HG02973 (cell line): ENCODE measurements at regions not wholly inside any gene's neighbourhood (a gene's known extent, or its start where the extent isn't known, plus 50 kb on each side); places are given as distances from the start of the nearest gene placed in this dataset.

Source experiments
- ATAC-seq: cut with Tn5 transposase; IDR thresholded peaks from one replicate; pipeline ENCODE4 v1.9.1; 2021; ENCODE audit warnings: moderate library complexity; ENCODE audit not compliant: unreplicated experiment

GRCh38 chr18:25727281-25727985 lies 363.0 kb downstream of the SS18 start:
- no peak for ATAC-seq

- ATAC-seq: no peak
Measured at GRCh38 chr18:25726298-25726697, 364.1 kb downstream of the SS18 start.

GRCh38 chr18:25725501-25725900 lies 364.9 kb downstream of the SS18 start:
- ATAC-seq: no peak

- no peak for ATAC-seq
Measured at GRCh38 chr18:25724997-25725396, 365.4 kb downstream of the SS18 start.

GRCh38 chr18:25724121-25724520 lies 366.3 kb downstream of the SS18 start:
- ATAC-seq: no peak

GRCh38 chr18:25713103-25713502 lies 361.1 kb upstream of the ZNF521 start:
- no peak for ATAC-seq

GRCh38 chr18:25710981-25711380 lies 359.0 kb upstream of the ZNF521 start:
- no peak for ATAC-seq

- no peak for ATAC-seq
Measured at GRCh38 chr18:25705650-25706049, 353.7 kb upstream of the ZNF521 start.

- no peak for ATAC-seq
Measured at GRCh38 chr18:25704494-25704893, 352.5 kb upstream of the ZNF521 start.

- ATAC-seq: no peak
Measured at GRCh38 chr18:25704071-25704470, 352.1 kb upstream of the ZNF521 start.

- ATAC-seq: no peak
Measured at GRCh38 chr18:25701821-25702220, 349.9 kb upstream of the ZNF521 start.

GRCh38 chr18:25686960-25687500 lies 335.1 kb upstream of the ZNF521 start:
- ATAC-seq: no peak

GRCh38 chr18:25685088-25685487 lies 333.1 kb upstream of the ZNF521 start:
- no peak for ATAC-seq

- no peak for ATAC-seq
Measured at GRCh38 chr18:25679491-25679890, 327.5 kb upstream of the ZNF521 start.

- peak; percentile 51 for ATAC-seq
Measured at GRCh38 chr18:25678221-25678620, 326.3 kb upstream of the ZNF521 start.

- no peak for ATAC-seq
Measured at GRCh38 chr18:25675123-25675850, 323.3 kb upstream of the ZNF521 start.

- no peak for ATAC-seq
Measured at GRCh38 chr18:25674183-25674582, 322.2 kb upstream of the ZNF521 start.

- ATAC-seq: no peak
Measured at GRCh38 chr18:25672490-25672889, 320.5 kb upstream of the ZNF521 start.

- ATAC-seq: no peak
Measured at GRCh38 chr18:25669741-25670140, 317.8 kb upstream of the ZNF521 start.

GRCh38 chr18:25662272-25662671 lies 310.3 kb upstream of the ZNF521 start:
- ATAC-seq: no peak

GRCh38 chr18:25661831-25662230 lies 309.9 kb upstream of the ZNF521 start:
- ATAC-seq: no peak

GRCh38 chr18:25659541-25659940 lies 307.6 kb upstream of the ZNF521 start:
- no peak for ATAC-seq
